HepG2 (cell line): ENCODE measurements at regions not wholly inside any gene's neighbourhood (a gene's known extent, or its start where the extent isn't known, plus 50 kb on each side); places are given as distances from the start of the nearest gene placed in this dataset.

ENCODE experiments used
- BRD4 ChIP-seq: sonication (generic); formaldehyde crosslinking; IDR thresholded peaks from 2 replicates; pipeline ENCODE4 v1.4.0; 2020; ENCODE audit warnings: missing genetic modification reagents
- CHD2 ChIP-seq: IDR thresholded peaks from 2 replicates; pipeline ENCODE4 v1.6.1; 2011; ENCODE audit warnings: low read depth, low read length, improper control_type of control experiment
- DNMT1 ChIP-seq: sonication (generic); formaldehyde crosslinking; IDR thresholded peaks from 2 replicates; pipeline ENCODE4 v1.5.1; 2020; ENCODE audit warnings: mild to moderate bottlenecking, missing genetic modification reagents
- GZF1 ChIP-seq: sonication (generic); formaldehyde crosslinking; IDR thresholded peaks from 2 replicates; pipeline ENCODE4 v1.5.1; 2020; ENCODE audit warnings: mild to moderate bottlenecking, missing genetic modification reagents
- MEIS2 ChIP-seq: sonication (generic); formaldehyde crosslinking; IDR thresholded peaks from 2 replicates; pipeline ENCODE4 v1.9.0; 2021; ENCODE audit warnings: mild to moderate bottlenecking, missing genetic modification reagents
- NFYB ChIP-seq: sonication (generic); formaldehyde crosslinking; IDR thresholded peaks from 2 replicates; pipeline ENCODE4 v1.4.0; 2020; ENCODE audit warnings: missing genetic modification reagents
- NR1H2 ChIP-seq: sonication (generic); formaldehyde crosslinking; IDR thresholded peaks from 2 replicates; pipeline ENCODE4 v1.8.1; 2022; ENCODE audit warnings: low read depth, missing genetic modification reagents, borderline replicate concordance
- NR2C2 ChIP-seq: sonication (generic); formaldehyde crosslinking; IDR thresholded peaks from 2 replicates; pipeline ENCODE4 v1.4.0; 2020; ENCODE audit warnings: missing genetic modification reagents, mild to moderate bottlenecking, moderate library complexity, borderline replicate concordance
- PHF5A ChIP-seq: IDR thresholded peaks from one replicate; pipeline ENCODE4 v1.6.1; 2018; ENCODE audit warnings: low read depth, missing genetic modification reagents; ENCODE audit not compliant: unreplicated experiment
- SMAD3 ChIP-seq: sonication (generic); formaldehyde crosslinking; IDR thresholded peaks from 2 replicates; pipeline ENCODE4 v1.4.0; 2020; ENCODE audit warnings: missing genetic modification reagents
- SRY ChIP-seq: sonication (generic); formaldehyde crosslinking; IDR thresholded peaks from 2 replicates; pipeline ENCODE4 v1.8.0; 2022; ENCODE audit warnings: mild to moderate bottlenecking, missing genetic modification reagents
- TBL1XR1 ChIP-seq: fragments of 150-350 bp; IDR thresholded peaks from 2 replicates; pipeline ENCODE4 v1.6.1; 2014; ENCODE audit warnings: borderline replicate concordance, low read length; ENCODE audit not compliant: partially characterized antibody
- TFAP4 ChIP-seq: sonication (generic); IDR thresholded peaks from 2 replicates; pipeline ENCODE4 v1.6.1; 2016; ENCODE audit warnings: low read depth, borderline replicate concordance
- TFE3 ChIP-seq: IDR thresholded peaks from 2 replicates; pipeline ENCODE4 v1.6.1; 2016
- ZNF720 ChIP-seq: sonication (generic); formaldehyde crosslinking; IDR thresholded peaks from 2 replicates; pipeline ENCODE4 v1.4.0; 2020; ENCODE audit warnings: missing genetic modification reagents
- ZNF761 ChIP-seq: sonication (generic); formaldehyde crosslinking; conservative IDR thresholded peaks from 2 replicates; pipeline ENCODE4 v1.4.0; 2020; ENCODE audit warnings: mild to moderate bottlenecking, missing genetic modification reagents
- ZNF770 ChIP-seq: sonication (generic); formaldehyde crosslinking; IDR thresholded peaks from 2 replicates; pipeline ENCODE4 v1.5.0; 2020; ENCODE audit warnings: mild to moderate bottlenecking, missing genetic modification reagents
- TF ChIP-seq, protein P1 (sequence below): sonication (generic); formaldehyde crosslinking; conservative IDR thresholded peaks from 2 replicates; pipeline ENCODE4 v1.4.0; 2020; ENCODE audit warnings: mild to moderate bottlenecking, missing genetic modification reagents, moderate library complexity
- TF ChIP-seq, protein P2 (sequence below): sonication (generic); formaldehyde crosslinking; IDR thresholded peaks from 2 replicates; pipeline ENCODE4 v1.8.0; 2022; ENCODE audit warnings: missing genetic modification reagents, mild to moderate bottlenecking, inconsistent platforms, borderline replicate concordance

- TF ChIP-seq TFAP4 (peak; percentile 68), ZNF770 (CRISPR knock-in tag) (no peak), NFYB (CRISPR knock-in tag) (no peak), GZF1 (no peak), ZNF761 (CRISPR knock-in tag) (no peak), NR1H2 (CRISPR knock-in tag) (no peak), MEIS2 (CRISPR knock-in tag) (no peak), DNMT1 (CRISPR knock-in tag) (no peak), TBL1XR1 (no peak), SMAD3 (no peak), CHD2 (no peak), PHF5A (CRISPR knock-in tag) (no peak), SRY (no peak), BRD4 (CRISPR knock-in tag) (no peak), TFE3 (CRISPR knock-in tag) (no peak), NR2C2 (CRISPR knock-in tag) (no peak), ZNF720 (CRISPR knock-in tag) (no peak)
- TF ChIP-seq, protein P1, sequence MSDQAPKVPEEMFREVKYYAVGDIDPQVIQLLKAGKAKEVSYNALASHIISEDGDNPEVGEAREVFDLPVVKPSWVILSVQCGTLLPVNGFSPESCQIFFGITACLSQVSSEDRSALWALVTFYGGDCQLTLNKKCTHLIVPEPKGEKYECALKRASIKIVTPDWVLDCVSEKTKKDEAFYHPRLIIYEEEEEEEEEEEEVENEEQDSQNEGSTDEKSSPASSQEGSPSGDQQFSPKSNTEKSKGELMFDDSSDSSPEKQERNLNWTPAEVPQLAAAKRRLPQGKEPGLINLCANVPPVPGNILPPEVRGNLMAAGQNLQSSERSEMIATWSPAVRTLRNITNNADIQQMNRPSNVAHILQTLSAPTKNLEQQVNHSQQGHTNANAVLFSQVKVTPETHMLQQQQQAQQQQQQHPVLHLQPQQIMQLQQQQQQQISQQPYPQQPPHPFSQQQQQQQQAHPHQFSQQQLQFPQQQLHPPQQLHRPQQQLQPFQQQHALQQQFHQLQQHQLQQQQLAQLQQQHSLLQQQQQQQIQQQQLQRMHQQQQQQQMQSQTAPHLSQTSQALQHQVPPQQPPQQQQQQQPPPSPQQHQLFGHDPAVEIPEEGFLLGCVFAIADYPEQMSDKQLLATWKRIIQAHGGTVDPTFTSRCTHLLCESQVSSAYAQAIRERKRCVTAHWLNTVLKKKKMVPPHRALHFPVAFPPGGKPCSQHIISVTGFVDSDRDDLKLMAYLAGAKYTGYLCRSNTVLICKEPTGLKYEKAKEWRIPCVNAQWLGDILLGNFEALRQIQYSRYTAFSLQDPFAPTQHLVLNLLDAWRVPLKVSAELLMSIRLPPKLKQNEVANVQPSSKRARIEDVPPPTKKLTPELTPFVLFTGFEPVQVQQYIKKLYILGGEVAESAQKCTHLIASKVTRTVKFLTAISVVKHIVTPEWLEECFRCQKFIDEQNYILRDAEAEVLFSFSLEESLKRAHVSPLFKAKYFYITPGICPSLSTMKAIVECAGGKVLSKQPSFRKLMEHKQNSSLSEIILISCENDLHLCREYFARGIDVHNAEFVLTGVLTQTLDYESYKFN (CRISPR knock-in tag), result 0 out of 2 replicates have a peak, but pooled peaks have one; percentile 22
- TF ChIP-seq, protein P2, sequence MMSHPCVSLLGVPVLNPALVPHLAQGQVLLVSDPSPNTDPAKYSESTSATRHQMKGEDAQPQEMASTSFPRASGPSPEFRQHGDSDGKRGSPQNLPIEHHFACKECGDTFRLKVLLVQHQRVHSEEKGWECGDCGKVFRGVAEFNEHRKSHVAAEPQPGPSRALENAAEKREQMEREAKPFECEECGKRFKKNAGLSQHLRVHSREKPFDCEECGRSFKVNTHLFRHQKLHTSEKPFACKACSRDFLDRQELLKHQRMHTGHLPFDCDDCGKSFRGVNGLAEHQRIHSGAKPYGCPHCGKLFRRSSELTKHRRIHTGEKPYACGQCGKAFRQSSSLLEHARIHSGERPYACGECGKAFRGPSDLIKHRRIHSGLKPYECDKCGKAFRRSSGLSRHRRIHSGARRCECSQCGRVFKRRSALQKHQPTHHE (CRISPR knock-in tag), result no peak
These were observed 75.6 kb upstream of the FLRT2 start (continued) for GRCh38 chr14:85454226-85454813.
